Bronchial epithelial cell (primary cell): ENCODE measurements at regions not wholly inside any gene's neighbourhood (a gene's known extent, or its start where the extent isn't known, plus 50 kb on each side); places are given as distances from the start of the nearest gene placed in this dataset.

ENCODE experiments used
- DNase-seq: peaks from one replicate; pipeline ENCODE4 v3.0.0-alpha.2; 2010; ENCODE audit warnings: low read depth
- FAIRE-seq: peaks from 2 replicates; lab custom pipeline; 2011; peaks lifted over from hg19 to GRCh38; lab: Jason Lieb, UNC
- H3K27me3 ChIP-seq: 2 replicates; pipeline ENCODE4 v1.5.1; 2011; ENCODE audit warnings: low read length; ENCODE audit not compliant: control insufficient read depth, insufficient read depth
- H3K36me3 ChIP-seq: 2 replicates; pipeline ENCODE4 v1.5.1; 2011; ENCODE audit warnings: low read length; ENCODE audit not compliant: control insufficient read depth, insufficient read depth
- H3K4me3 ChIP-seq: 2 replicates; pipeline ENCODE4 v1.5.1; 2011; ENCODE audit warnings: mild to moderate bottlenecking, low read depth, low read length, control low read depth
- CTCF ChIP-seq: IDR thresholded peaks from 2 replicates; pipeline ENCODE4 v1.5.1; 2011; ENCODE audit warnings: mild to moderate bottlenecking, moderate library complexity, low read length, control low read depth, inconsistent platforms; ENCODE audit not compliant: insufficient read depth, severe bottlenecking

- no peaks in the 10 kb centered on the region for H3K36me3 ChIP-seq
- no peak for FAIRE-seq
- no peak overlapping the region for H3K4me3 ChIP-seq
- no peaks in the 10 kb centered on the region for H3K27me3 ChIP-seq
- TF ChIP-seq CTCF: no peak
- no peak for DNase-seq
Observed at GRCh38 chr3:1902416-1902815, 196.2 kb upstream of the CNTN4 start.

GRCh38 chr3:1903111-1903510 lies 195.6 kb upstream of the CNTN4 start:
- Histone ChIP-seq H3K4me3 (no peak overlapping the region), H3K27me3 (no peaks in the 10 kb centered on the region), H3K36me3 (no peaks in the 10 kb centered on the region)
- no peak for TF ChIP-seq CTCF
- DNase-seq (no peak), FAIRE-seq (no peak)

- H3K27me3 ChIP-seq: no peaks in the 10 kb centered on the region
- FAIRE-seq (no peak), DNase-seq (no peak)
- H3K36me3 ChIP-seq: no peaks in the 10 kb centered on the region
- H3K4me3 ChIP-seq: no peak overlapping the region
- no peak for TF ChIP-seq CTCF
Observed at GRCh38 chr3:1907911-1908310, 190.8 kb upstream of the CNTN4 start.

GRCh38 chr3:1908651-1909445 lies 189.8 kb upstream of the CNTN4 start:
- no peak for FAIRE-seq
- peak; percentile 19 for DNase-seq
- Histone ChIP-seq H3K36me3 (no peaks in the 10 kb centered on the region), H3K4me3 (no peak overlapping the region), H3K27me3 (no peaks in the 10 kb centered on the region)
- TF ChIP-seq CTCF: no peak

- DNase-seq (no peak), FAIRE-seq (no peak)
- Histone ChIP-seq H3K4me3 (no peak overlapping the region), H3K27me3 (no peaks in the 10 kb centered on the region), H3K36me3 (no peaks in the 10 kb centered on the region)
- no peak for TF ChIP-seq CTCF
Observed at GRCh38 chr3:1910322-1910721, 188.3 kb upstream of the CNTN4 start.
